ENCODE measurements at regions not wholly inside any gene's neighbourhood (a gene's known extent, or its start where the extent isn't known, plus 50 kb on each side); places are given as distances from the start of the nearest gene placed in this dataset.

- no peak for DNase-seq (ENCODE audit: low read depth, low spot score)
Measured at GRCh38 chr4:28373601-28374000, 1513.0 kb downstream of the STIM2 start.

- DNase-seq (ENCODE audit: low read depth, low spot score), result no peak
Measured at GRCh38 chr4:28378109-28378830, 1517.6 kb downstream of the STIM2 start.

DNA sequence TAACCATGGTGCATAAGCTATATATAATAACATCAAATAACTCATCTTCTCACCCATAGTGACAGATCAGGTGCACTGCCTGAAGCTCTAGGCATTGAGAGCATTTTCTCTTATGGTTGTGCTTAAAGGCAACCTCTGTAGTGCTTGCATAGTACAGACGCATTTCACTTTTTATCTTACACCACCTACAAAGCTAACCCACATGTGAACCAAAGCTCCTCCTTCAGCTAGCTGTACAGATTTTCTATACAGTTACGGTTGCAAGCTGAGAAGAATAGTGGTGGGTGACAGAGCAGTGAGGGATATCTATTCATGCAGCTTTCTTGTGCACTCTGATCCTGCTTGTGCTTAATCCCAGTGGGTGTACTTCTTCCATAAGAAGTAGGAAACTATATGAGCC, 1525.2 kb downstream of the STIM2 start:
- DNase-seq (ENCODE audit: low read depth, low spot score), result no peak

- no peak for DNase-seq (ENCODE audit: low read depth, low spot score)
Measured at GRCh38 chr4:28386776-28387175, 1526.1 kb downstream of the STIM2 start.

- no peak for DNase-seq (ENCODE audit: low read depth, low spot score)
Measured at GRCh38 chr4:28388471-28388870, 1527.8 kb downstream of the STIM2 start.

DNA sequence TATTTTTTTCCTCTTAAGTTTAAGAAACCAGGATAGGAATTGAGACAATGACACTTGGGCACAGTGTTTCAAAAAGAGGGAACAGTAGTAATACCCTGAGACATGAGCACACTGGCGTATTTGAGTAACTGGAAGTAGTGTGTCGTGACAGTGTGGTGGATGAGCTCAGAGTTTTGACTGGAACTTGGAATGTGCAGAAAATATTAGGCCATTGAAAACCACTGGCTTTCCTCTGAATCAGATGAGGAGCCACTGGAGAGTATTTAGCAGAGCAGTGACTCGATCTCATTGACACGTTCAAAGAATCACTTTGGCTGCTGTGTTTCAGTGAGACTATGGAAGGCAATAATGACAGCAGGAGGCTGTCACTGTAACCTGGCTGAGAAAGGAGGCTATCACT, 1531.2 kb downstream of the STIM2 start:
- DNase-seq (ENCODE audit: low read depth, low spot score), result no peak

DNA sequence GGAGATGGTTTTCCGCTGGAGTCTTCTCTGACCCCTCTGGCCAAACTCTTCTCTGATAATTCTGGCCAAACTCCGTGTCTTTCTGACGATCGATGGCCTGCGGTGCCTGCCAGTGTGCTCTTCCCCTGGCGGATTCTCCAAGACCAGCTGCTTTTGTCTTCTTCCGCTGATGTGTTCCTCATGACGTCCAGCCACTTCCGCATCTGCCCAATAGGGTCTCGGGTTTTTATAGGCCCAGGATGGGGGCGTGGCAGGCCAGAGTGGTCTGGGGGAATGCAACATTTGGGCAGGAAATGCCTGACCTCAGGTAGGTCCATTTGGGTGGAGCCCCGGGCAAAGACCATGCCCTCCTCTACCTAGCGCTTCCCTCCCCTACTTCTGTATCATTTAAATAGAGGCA, 1542.1 kb downstream of the STIM2 start:
- no peak for DNase-seq (ENCODE audit: low read depth, low spot score)

- DNase-seq (ENCODE audit: low read depth, low spot score), result no peak
Measured at GRCh38 chr4:28421221-28421620, 1560.6 kb downstream of the STIM2 start.

DNA sequence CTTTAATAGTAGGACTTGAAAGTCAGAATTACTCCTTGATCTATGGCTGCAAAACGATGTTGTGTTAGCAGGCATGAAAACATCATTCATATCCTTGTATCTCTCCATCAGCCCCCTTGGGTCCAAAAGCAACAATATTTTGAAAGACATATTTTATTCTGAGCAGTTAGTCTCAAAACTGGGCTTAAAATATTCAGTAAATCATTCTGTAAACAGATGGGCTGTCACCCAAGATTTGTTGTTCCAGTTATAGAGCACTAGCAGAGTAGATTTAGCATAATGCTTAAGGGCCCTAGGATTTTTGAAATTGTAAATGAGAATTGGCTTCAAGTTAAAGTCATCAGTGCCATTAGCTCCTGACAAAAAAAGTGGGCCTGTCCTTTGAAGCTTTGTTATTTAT, 1565.6 kb downstream of the STIM2 start:
- DNase-seq (ENCODE audit: low read depth, low spot score), result no peak

- DNase-seq (ENCODE audit: low read depth, low spot score), result no peak
Measured at GRCh38 chr4:28427306-28428085, 1566.9 kb downstream of the STIM2 start.

- DNase-seq (ENCODE audit: low read depth, low spot score), result no peak
Measured at GRCh38 chr4:28432348-28433025, 1571.8 kb downstream of the STIM2 start.

- DNase-seq (ENCODE audit: low read depth, low spot score), result no peak
Measured at GRCh38 chr4:28435314-28435713, 1574.7 kb downstream of the STIM2 start.

- DNase-seq (ENCODE audit: low read depth, low spot score), result no peak
Measured at GRCh38 chr4:28436191-28437080, 1575.8 kb downstream of the STIM2 start.

DNA sequence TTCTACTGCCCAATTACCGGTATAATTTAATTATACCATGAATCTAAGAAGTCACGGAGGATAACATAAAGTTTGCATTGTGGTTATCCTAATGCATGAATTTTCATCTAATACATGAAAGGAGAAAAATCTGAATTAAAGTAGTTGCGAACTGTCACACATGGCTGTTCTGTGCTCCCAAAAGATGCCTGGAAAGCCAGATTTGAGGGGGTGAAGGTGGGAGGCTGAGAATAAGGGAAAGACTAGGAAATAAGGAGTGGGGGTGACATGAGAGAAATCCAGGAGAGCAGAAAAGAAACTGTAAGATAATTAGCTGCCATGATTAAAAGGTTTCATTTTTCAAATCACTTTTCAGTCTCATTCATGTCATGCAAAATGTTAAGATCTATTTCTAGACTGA, 1582.7 kb downstream of the STIM2 start:
- DNase-seq (ENCODE audit: low read depth, low spot score), result no peak

GRCh38 chr4:28443801-28444412, 1583.3 kb downstream of the STIM2 start:
- no peak for DNase-seq (ENCODE audit: low read depth, low spot score)

GRCh38 chr4:28444886-28445496, 1584.3 kb downstream of the STIM2 start:
- no peak for DNase-seq (ENCODE audit: low read depth, low spot score)

GRCh38 chr4:28449085-28449484, 1588.4 kb downstream of the STIM2 start:
- DNase-seq (ENCODE audit: low read depth, low spot score), result no peak

DNA sequence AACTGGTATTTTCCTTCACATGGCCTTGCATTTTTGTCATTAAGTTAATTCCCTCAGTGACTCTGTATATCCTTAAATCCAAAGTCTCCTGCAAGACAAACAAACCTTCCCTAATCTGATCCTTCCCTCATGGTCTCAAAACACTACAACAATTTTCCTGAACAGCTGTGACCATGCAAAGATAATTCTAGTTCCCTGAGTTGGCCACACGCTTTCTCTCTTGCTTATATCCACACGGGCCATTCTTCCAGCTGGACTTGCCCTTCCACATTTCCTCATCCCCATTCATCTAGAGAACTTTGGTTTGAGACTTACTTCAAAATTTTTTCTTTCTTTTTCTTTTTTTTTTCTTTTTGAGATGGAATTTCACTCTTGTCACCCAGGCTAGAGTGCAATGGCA, 1590.7 kb downstream of the STIM2 start:
- DNase-seq (ENCODE audit: low read depth, low spot score), result no peak

GRCh38 chr4:28462766-28463700, 1602.4 kb downstream of the STIM2 start:
- no peak for DNase-seq (ENCODE audit: low read depth, low spot score)

GRCh38 chr4:28464823-28465222, 1604.2 kb downstream of the STIM2 start:
- DNase-seq (ENCODE audit: low read depth, low spot score), result no peak

All from smooth muscle cell of the brain vasculature (primary cell).